Activated T-cell treated with anti-CD3 and anti-CD28 coated beads for 4 hours (primary cell): ENCODE measurements at regions not wholly inside any gene's neighbourhood (a gene's known extent, or its start where the extent isn't known, plus 50 kb on each side); places are given as distances from the start of the nearest gene placed in this dataset.

Experiments used
- DNase-seq: peaks from one replicate; pipeline ENCODE4 v3.0.0-alpha.2; 2020

- no peak for DNase-seq
These were observed 602.5 kb downstream of the TSN start for GRCh38 chr2:122357998-122358397.

DNA sequence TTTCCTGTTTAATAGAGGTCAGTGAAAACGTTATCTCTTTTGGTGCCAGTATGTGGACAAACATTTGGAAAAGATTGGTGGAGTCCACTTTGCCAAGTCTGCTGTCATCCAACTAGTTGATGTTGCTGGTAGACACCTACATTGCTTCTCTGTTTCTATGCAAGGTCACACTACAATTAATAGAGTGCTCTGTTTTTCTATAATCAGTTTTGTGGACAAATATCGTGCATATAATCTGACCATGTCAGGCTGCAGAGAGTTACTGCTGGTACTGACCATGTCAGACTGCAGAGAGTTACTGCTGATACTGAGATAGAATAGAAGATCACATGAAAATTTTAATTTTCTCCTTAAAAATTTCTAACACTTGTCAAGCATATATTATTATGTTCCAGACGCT lies 603.3 kb downstream of the TSN start:
- DNase-seq = no peak

GRCh38 chr2:122363885-122364284 lies 608.4 kb downstream of the TSN start:
- no peak for DNase-seq

- no peak for DNase-seq
These were observed 611.0 kb downstream of the TSN start for GRCh38 chr2:122366427-122366826.

DNA sequence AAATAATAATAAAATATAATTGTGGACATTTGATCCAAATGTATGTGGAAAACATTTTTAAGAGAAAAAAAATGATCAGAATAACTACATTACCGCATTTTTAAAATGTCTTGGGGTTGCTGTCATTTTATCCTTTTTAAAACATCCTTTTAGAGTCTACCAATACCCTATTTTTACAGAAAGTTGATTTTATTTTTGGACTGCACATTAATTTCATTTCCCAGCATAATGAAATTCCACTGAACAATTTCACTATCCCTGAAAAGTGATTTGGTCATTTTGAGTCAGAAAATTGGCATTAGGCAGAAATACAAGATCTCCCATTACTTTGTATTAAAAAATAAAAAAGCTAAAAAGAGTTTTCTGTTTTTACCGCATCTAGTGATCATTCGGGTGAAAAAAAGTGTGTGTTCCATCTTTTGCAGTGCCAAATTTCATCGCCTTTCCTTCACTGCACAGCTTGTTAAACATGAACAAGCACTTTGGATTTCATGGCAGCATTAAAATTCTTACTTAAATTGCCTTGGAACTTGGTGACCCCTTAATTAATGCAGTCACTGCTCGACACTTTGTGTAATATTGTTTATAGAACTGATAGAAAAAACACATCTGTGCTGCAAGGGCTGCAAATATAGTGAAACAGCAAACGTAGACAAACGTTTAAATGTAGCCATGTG lies 611.7 kb downstream of the TSN start:
- no peak for DNase-seq

DNA sequence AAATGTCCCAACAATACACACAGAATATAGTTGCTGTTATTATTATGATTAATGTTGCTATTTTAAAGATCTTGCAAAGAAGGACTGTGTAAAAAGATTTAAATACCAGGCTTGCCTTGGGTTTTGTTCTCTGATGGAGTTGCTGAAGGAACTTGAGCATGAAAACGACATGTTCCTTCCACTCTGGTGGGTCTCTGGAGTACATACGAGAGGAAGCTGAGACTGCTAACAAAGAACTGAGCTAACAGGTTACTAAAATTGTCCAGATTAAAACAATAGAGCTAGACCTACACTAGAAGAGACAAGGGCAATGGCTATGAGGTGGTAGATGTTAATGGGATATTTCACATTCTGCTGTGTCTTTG lies 612.2 kb downstream of the TSN start:
- DNase-seq = no peak

DNA sequence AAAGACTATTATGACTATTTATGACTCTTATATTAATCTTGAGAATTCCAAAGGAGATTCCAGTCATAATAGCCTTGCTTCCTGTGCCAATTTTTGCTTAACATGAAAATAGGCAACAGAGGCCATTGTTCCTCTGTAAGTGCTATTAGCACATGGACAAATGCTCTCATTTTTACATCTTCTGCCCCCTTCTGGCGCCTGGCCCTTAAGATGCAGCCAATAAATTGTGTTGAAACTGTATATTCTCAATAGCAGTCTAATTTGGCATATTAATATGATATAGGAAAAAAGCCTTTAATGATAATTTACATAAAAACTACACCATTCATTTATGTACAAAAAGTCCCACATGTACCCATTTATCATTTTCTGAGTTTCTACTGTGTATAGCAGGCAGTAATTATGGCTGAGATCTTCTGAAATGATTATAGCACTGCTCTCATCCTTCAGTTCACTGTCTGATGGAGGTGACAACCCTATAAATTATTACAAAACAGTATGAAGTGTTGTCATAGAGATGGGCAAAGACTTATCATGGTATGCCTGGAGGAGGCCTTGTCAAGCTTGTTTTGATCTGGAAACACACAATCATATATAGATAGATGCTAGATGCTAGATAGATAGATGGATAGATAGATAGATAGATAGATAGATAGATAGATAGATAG lies 613.3 kb downstream of the TSN start:
- no peak for DNase-seq

DNA sequence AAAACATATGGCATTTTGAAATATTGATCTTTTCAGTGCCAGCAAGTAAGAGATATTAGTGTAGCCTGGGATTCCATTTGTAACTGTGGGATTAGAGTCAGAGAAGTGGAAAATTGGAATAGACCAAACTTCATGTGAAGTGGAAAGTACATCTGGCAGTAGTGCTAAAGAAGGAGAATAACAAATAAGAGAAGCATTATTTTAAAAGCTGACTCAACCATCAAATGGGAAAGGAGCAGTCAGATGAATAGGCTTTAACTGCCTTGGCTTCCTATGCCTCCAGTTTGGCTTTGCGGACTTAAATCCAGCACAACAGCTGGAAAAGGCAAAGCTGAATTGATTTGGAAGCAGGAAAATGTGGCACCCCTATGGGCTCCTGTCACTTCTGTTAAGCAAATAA lies 623.1 kb downstream of the TSN start:
- no peak for DNase-seq

- DNase-seq = no peak
These were observed 629.4 kb downstream of the TSN start for GRCh38 chr2:122384768-122385333.

DNA sequence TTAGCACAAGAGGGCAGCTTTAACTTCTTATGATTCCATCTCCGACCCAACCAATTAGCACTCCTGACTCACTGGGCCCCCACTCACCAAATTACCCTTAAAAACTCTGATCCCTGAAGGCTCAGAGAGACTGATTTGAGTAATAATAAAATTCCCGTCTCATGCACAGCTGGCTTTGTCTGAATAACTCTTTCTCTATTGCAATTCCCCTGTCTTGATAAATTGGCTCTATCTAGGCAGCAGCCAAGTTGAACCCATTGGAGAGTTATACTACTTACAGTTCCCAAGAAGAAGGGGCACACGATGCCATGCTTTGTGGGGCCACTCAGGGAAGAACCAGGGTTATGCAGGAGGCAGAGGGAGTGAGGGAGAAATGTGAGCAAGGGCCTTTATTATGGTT lies 632.8 kb downstream of the TSN start:
- no peak for DNase-seq

DNA sequence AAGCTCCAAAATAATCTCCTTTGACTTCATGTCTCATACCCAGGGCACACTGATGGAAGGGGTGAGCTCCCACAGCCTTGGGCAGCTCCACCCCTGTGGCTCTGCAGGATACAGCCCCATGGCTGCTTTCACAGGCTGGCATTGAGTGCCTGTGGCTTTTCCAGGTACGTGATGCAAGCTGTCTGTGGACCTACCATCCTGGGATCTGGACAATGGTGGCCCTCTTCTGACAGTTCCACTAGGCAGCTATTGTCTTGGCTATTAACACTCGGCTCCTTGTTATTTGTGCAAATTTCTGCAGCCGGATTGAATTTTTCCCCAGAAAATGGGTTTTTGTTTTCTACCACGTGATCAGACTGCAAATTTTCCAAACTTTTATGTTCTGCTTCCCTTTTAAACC lies 634.2 kb downstream of the TSN start:
- no peak for DNase-seq

- no peak for DNase-seq
These were observed 635.0 kb downstream of the TSN start for GRCh38 chr2:122390406-122390805.

DNA sequence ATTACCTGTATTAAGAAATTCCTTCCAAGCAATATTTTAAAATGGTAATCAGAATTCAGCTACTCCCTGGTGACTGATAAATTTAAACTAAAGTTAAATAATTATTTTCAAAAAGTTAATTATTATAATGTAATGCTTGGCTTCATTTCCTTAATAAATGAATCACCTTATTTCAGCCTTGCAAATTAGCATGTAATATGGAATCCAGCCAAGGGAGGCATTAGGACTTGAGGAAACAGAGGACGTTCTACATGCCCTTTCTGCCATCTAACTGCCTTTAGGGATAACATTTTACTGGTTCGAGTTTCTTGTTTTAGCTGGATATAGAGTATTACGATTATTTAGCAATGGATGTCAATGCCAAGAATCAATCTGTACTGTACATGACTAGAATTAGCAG lies 636.3 kb downstream of the TSN start:
- no peak for DNase-seq

- DNase-seq = no peak
These were observed 640.2 kb downstream of the TSN start for GRCh38 chr2:122395687-122396086.

GRCh38 chr2:122411231-122411630 lies 655.8 kb downstream of the TSN start:
- no peak for DNase-seq

GRCh38 chr2:122412360-122412759 lies 656.9 kb downstream of the TSN start:
- DNase-seq = no peak

- DNase-seq = no peak
These were observed 659.5 kb downstream of the TSN start for GRCh38 chr2:122414902-122415301.

DNA sequence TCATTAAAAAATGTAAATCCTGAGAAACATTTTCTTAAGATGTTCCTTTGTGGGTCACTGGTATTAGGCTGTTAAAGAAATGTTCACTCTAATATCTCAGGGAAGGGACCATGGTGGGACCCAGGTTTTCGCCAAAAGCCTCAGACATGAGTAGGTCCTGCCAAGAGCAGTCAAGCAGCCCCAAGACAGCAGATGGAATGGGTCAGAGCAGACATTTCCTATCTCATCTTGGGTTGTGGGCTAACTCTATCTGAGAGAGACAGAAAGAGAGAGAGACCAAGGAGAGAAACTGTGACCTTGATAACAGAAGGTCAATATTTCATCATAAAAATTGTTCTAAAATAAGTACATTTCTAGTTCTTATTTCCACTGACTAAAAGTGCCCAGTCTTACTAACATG lies 661.7 kb downstream of the TSN start:
- no peak for DNase-seq

GRCh38 chr2:122421775-122422174 lies 666.3 kb downstream of the TSN start:
- no peak for DNase-seq

DNA sequence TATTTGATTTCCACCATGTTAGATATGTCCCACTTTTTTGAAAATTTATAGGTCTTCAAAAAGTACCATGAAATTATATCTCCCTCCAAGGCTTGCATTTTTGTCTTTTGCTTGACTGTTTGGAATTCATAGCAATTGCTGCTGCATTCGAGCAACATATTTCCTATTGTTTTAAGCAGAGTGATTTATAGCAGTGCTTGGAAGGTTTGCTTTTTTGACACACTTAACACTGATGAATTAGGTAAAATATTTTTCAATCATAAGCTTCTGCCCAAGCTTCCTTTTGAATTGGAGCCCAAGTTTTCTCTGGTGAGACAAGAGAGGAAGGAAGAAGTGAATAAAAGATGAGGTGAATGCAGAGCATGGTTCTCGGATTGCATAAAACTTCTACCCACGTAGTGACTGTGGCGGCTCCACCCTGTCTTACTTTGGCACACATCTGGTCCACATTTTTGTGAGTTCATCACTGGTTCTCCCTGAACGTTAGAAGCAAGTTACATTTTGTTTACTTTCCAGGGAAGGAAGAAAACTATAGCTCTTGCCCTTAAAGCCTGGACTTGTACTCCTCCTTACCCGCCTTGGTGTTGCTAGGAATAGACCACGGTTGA lies 667.0 kb downstream of the TSN start:
- DNase-seq = no peak

GRCh38 chr2:122423934-122424333 lies 668.5 kb downstream of the TSN start:
- DNase-seq = no peak

- DNase-seq = no peak
These were observed 677.8 kb downstream of the TSN start for GRCh38 chr2:122433123-122433754.

DNA sequence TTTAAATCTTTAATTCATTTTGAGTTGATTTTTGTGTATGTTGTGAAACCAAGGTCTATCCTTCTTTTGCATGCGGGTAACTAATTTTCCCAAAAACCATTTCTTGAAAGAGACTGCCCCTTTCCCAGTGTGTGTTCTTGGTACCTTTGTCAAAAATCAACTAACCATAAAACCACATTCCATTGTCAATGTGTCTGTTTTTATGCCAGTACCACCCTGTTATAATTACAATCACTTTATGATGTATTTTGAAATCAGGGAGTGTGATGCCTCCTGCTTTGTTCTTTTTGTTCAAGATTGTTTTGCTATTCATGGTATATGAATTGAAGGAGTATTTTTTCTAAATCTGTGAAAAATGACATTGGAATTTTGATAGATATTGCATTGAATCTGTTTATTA lies 689.6 kb downstream of the TSN start:
- no peak for DNase-seq

- no peak for DNase-seq
These were observed 691.3 kb downstream of the TSN start for GRCh38 chr2:122446761-122447160.
